Duodenal mucosa (tissue), 2 donors: ENCODE measurements at regions not wholly inside any gene's neighbourhood (a gene's known extent, or its start where the extent isn't known, plus 50 kb on each side); places are given as distances from the start of the nearest gene placed in this dataset.

Experiments used
- H3K27ac ChIP-seq: one replicate; pipeline ENCODE4 v1.7.0; 2013; ENCODE audit warnings: low read depth, low read length
- H3K27me3 ChIP-seq, 2 donors: one replicate each; pipeline ENCODE4 v1.7.0; 2013; ENCODE audit warnings: low read length in 2 of 2, control low read depth in 1 of 2; ENCODE audit not compliant: insufficient read depth in 2 of 2, control insufficient read depth in 1 of 2
- H3K36me3 ChIP-seq, 2 donors: one replicate each; pipeline ENCODE4 v1.7.0; 2013; ENCODE audit warnings: low read length in 2 of 2, control low read depth in 1 of 2; ENCODE audit not compliant: insufficient read depth in 2 of 2, control insufficient read depth in 1 of 2
- H3K4me1 ChIP-seq, 2 donors: one replicate each; pipeline ENCODE4 v1.7.0; 2013; ENCODE audit warnings: low read length in 2 of 2, control low read depth in 1 of 2; ENCODE audit not compliant: insufficient read depth in 2 of 2, control insufficient read depth in 1 of 2
- H3K4me3 ChIP-seq, 2 donors: one replicate each; pipeline ENCODE4 v1.7.0; 2013; ENCODE audit warnings: low read length in 2 of 2, low read depth in 1 of 2
- H3K9ac ChIP-seq, 2 donors: one replicate each; pipeline ENCODE4 v1.7.0; 2013; ENCODE audit warnings: low read length in 2 of 2, low read depth in 1 of 2
- H3K9me3 ChIP-seq, 2 donors: one replicate each; pipeline ENCODE4 v1.7.0; 2013; ENCODE audit warnings: low read length in 2 of 2, control low read depth in 1 of 2; ENCODE audit not compliant: control insufficient read depth in 1 of 2

DNA sequence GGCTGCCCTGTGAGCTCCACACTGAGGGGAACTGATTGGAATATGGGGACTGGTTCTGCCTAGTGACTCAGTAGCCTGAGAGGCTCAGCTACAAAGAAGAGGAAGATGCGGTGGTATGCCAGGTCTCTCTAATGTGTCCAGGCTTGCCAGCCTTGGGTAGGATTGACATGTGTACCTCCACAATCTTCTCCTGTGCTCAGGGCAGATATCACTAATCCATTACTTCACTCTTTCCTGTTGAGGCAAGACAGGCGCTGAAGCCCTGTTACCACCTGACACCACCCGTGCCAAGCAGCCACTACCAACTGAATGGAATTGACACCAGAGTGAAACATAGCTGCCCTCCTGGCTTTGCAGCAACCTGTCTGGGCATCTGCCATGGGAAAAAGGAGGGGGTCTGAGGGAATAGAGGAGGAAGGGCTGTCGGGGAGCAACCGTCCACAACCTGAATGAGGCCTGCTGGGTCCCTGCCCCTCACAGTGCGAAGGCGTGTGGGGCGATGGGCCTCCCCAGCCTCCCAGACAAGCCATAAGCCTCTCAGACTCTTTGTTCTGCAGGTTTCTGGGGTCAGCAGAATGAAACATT, 114.7 kb upstream of the CXCL14 start:
- Histone ChIP-seq H3K9me3 (no peaks in the 10 kb centered on the region), H3K27me3 (no peaks in the 10 kb centered on the region), H3K27ac (no peak overlapping the region), H3K4me3 (no peak overlapping the region), H3K36me3 (no peaks in the 10 kb centered on the region), H3K9ac (no peak overlapping the region), H3K4me1 (peaks cover 7 to 8% of the 10 kb centered on the region in 2 donors)

DNA sequence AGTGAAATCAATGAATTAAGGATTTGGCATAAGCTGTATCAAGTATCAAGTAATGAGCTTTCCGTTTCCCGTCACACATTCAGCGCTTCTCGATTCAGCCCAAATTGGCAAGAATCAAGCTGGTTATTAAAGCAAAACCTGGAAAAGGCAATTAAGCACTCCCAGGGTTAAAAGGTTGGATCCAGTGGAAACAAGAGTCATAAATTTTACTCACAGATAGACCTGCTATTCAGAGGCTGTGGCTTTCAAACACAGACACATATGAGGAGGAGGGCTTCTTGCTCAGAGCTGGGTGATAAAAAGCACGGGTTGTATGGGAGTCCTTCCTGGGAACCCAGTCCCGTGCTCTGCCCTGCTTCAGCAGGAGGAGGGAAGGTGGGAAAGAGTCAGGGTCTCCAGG, 112.3 kb upstream of the CXCL14 start:
- no peaks in the 10 kb centered on the region for H3K27me3 ChIP-seq
- H3K9ac ChIP-seq: no peak overlapping the region
- H3K4me3 ChIP-seq: peak overlapping the region in 1 of 2 donors; percentile 13
- no peaks in the 10 kb centered on the region for H3K9me3 ChIP-seq
- H3K27ac ChIP-seq: no peak overlapping the region
- peaks cover 7 to 8% of the 10 kb centered on the region in 2 donors for H3K4me1 ChIP-seq
- H3K36me3 ChIP-seq: no peaks in the 10 kb centered on the region

DNA sequence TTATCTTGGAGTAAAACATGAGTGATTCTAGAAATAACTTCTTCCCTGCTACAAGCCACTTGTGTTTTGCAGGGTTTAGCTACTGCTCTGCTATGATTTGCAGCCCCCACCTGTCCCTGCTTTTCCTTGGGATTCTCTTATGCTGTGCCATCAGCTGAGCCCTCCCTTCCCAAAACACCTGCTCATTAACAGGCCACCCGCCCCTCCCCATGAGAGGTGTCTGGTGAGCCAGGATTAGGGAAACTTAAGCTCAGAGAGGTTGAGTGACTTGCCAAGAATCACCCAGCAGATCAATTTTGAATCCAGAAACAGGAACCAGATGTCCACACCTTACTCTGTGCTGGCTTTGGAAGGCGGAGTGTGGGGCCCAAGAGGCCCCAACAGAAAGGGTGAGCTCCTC, 111.7 kb upstream of the CXCL14 start:
- Histone ChIP-seq H3K9me3 (no peaks in the 10 kb centered on the region), H3K4me3 (no peak overlapping the region), H3K4me1 (peaks cover 7 to 8% of the 10 kb centered on the region in 2 donors), H3K27ac (no peak overlapping the region), H3K36me3 (no peaks in the 10 kb centered on the region), H3K27me3 (no peaks in the 10 kb centered on the region), H3K9ac (no peak overlapping the region)

DNA sequence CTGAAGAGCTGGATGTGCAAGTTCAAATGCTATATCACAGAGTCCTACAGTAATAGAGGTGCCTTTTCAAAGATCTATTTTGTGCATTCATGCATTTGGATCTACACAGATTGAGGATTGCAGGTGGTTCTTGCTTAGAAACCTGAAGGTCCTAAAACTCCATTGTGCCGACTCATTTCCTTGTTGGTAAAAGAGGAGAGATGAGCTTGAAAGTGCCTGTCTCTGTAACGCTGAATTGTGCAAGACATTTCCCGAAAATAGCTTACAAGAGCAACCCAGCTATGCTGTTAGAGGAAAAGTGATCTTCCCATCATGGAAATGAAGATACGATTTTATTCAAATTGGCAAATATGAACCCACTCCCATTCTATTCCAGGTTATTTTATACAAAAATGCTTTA, 110.7 kb upstream of the CXCL14 start:
- no peak overlapping the region for H3K4me3 ChIP-seq
- H3K9me3 ChIP-seq: no peaks in the 10 kb centered on the region
- no peak overlapping the region for H3K9ac ChIP-seq
- H3K36me3 ChIP-seq: no peaks in the 10 kb centered on the region
- H3K27ac ChIP-seq: no peak overlapping the region
- H3K27me3 ChIP-seq: no peaks in the 10 kb centered on the region
- H3K4me1 ChIP-seq: peaks cover 7 to 8% of the 10 kb centered on the region in 2 donors

DNA sequence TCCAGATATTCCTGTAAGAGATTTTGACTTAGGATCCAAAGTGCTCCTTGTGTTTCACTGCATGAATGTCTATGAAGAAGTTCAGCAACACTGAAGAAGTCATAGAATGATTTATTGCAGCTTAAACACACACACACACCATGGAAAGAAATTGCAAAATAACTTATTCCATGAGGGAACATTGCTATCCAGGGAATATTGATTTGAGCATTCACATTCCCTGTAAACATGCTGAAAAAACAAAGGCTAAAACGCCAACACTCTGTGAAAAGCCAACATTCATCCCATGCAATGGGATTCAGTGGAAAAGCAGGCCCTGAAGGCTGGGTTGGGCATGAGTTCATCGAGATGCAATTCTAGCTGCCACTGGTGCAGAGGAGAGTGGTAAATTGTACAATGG, 109.6 kb upstream of the CXCL14 start:
- H3K36me3 ChIP-seq: no peaks in the 10 kb centered on the region
- H3K9ac ChIP-seq: no peak overlapping the region
- H3K9me3 ChIP-seq: no peaks in the 10 kb centered on the region
- no peak overlapping the region for H3K27ac ChIP-seq
- no peaks in the 10 kb centered on the region for H3K27me3 ChIP-seq
- no peak overlapping the region for H3K4me3 ChIP-seq
- peaks cover 7 to 8% of the 10 kb centered on the region in 2 donors for H3K4me1 ChIP-seq

DNA sequence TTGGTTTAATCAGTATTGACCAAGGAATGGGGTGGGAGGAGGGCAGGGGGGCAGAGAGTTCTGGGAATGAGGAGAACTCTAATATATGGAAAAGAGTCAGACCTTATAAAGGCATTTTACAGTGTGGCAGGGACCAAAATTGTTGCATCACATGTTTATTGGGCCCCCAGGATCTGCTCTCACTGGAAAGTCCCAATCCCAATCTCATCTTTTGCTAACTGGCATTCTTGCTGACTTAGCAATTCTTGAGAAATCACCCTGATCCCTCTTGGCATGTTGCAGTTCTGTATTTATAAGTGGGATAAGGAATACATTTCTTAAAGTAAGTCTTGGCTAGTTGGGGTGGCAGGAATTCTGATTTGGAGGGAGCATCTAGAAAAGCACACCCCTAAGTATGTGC, 104.4 kb upstream of the CXCL14 start:
- Histone ChIP-seq H3K9ac (no peak overlapping the region), H3K4me1 (no peaks in the 10 kb centered on the region), H3K4me3 (no peak overlapping the region), H3K27me3 (no peaks in the 10 kb centered on the region), H3K9me3 (peaks cover 0 to 9% of the 10 kb centered on the region in 2 donors), H3K27ac (no peak overlapping the region), H3K36me3 (no peaks in the 10 kb centered on the region)

DNA sequence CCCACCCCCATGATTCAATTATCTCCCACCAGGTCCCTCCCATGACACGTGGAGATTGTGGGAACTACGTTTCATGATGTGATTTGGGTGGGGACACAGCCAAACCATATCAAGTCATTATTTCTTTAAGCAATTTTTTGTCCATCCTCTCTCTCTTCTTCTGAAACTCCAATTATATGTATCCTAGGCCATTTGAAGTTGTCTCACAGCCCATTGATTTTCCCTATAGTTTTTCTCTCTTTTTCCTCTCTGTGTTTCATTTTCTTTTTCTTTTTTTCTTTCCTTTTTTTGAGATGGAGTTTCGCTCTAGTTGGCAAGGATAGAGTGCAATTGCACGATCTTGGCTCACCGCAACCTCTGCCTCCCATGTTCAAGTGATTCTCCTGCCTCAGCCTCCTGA, 101.9 kb upstream of the CXCL14 start:
- no peaks in the 10 kb centered on the region for H3K4me1 ChIP-seq
- H3K36me3 ChIP-seq: no peaks in the 10 kb centered on the region
- no peaks in the 10 kb centered on the region for H3K27me3 ChIP-seq
- no peak overlapping the region for H3K4me3 ChIP-seq
- H3K9me3 ChIP-seq: peaks cover 0 to 9% of the 10 kb centered on the region in 2 donors
- no peak overlapping the region for H3K27ac ChIP-seq
- no peak overlapping the region for H3K9ac ChIP-seq

DNA sequence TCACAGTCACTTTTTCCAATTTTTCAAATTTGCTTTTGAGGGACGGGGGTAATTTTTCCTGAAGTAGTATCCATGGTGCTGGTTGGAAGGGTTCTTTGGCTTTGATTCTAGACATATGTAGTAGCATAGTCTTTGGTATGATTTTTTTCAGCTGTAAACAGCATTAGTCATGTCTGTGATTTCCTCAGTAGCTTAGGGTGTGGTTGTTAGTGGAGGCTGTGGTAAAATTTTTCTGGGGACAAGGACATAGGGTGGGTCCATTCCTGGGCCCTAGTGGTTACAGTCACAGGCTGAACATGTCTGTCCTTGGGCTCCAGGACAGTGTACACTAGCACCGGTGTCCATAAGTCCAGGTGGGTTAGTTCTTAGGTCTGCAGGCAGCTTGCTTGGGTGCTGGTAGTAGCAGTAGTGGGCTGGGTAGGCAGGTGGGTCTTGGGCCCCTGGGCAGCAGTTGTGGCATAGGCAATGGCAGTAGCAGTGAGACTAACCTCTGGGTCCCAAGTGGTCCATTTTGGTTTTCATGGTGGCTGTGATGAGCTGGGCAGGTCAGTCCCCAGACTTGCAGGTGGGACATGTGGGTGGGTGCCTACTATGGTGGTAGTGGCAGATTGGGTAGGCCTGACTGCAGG, 100.0 kb upstream of the CXCL14 start:
- no peak overlapping the region for H3K4me3 ChIP-seq
- H3K4me1 ChIP-seq: no peaks in the 10 kb centered on the region
- peaks cover 0 to 12% of the 10 kb centered on the region in 2 donors for H3K9me3 ChIP-seq
- no peak overlapping the region for H3K9ac ChIP-seq
- H3K27me3 ChIP-seq: no peaks in the 10 kb centered on the region
- no peaks in the 10 kb centered on the region for H3K36me3 ChIP-seq
- H3K27ac ChIP-seq: no peak overlapping the region

DNA sequence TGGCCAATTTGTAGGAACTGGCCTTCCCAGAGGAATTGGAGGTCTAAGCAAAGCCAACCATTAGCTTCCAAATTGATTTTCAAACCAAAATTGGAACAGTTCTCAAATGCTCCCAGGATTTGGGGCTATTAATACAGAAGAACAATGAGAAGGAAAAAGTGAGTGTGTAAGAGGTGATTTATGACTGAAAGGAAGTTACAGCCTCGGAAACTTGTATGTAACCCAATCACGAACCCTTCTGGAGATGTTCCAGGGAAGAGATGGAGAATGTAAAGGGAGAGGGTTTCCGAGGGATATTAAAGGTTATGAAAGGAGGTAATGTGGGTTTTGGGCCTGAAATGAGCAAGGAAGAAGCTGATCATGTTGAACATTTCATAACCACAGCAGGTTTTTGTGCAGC, 93.2 kb upstream of the CXCL14 start:
- no peaks in the 10 kb centered on the region for H3K27me3 ChIP-seq
- no peak overlapping the region for H3K4me3 ChIP-seq
- H3K36me3 ChIP-seq: no peaks in the 10 kb centered on the region
- no peak overlapping the region for H3K27ac ChIP-seq
- H3K9ac ChIP-seq: no peak overlapping the region
- H3K4me1 ChIP-seq: peaks cover 0 to 4% of the 10 kb centered on the region in 2 donors
- H3K9me3 ChIP-seq: peaks cover 0 to 3% of the 10 kb centered on the region in 2 donors

DNA sequence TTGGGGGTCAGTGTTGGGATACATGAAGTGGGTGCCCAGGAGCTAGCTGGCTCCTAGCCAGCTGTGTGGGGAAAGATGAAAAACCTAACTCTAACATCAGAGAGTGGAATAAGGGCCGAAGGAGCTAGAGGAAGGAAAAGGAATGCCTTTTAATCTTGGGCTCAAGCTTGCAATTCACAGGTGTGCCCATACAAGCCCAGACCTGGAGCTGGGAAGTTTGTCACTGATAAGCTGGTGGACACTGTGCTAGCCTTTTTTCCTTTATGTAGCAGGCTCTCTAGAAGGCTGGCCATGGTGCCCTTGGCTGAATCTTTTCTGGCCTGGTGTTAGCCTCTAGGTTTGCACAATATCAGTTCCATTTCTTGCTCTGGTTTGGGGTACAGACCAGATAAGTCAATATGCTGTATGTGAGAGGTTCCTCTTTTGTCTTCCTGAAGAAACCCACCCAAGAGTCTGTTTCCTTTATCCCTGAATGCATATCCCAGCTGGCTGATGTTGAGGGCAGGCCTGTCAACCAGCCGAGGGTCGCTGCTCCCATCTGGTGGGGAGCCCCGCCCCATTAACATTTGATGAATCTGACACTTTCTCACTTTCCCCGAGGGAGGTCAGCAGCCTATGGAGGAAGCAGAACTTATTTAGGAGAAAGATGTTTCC, 92.4 kb upstream of the CXCL14 start:
- no peak overlapping the region for H3K27ac ChIP-seq
- H3K4me3 ChIP-seq: no peak overlapping the region
- H3K36me3 ChIP-seq: no peaks in the 10 kb centered on the region

More for the DNA sequence above, 92.4 kb upstream of the CXCL14 start:
- Histone ChIP-seq H3K27me3 (no peaks in the 10 kb centered on the region), H3K9me3 (peaks cover 0 to 3% of the 10 kb centered on the region in 2 donors), H3K4me1 (peaks cover 0 to 4% of the 10 kb centered on the region in 2 donors), H3K9ac (no peak overlapping the region)
